ENCODE measurements at regions not wholly inside any gene's neighbourhood (a gene's known extent, or its start where the extent isn't known, plus 50 kb on each side); places are given as distances from the start of the nearest gene placed in this dataset.

DNA sequence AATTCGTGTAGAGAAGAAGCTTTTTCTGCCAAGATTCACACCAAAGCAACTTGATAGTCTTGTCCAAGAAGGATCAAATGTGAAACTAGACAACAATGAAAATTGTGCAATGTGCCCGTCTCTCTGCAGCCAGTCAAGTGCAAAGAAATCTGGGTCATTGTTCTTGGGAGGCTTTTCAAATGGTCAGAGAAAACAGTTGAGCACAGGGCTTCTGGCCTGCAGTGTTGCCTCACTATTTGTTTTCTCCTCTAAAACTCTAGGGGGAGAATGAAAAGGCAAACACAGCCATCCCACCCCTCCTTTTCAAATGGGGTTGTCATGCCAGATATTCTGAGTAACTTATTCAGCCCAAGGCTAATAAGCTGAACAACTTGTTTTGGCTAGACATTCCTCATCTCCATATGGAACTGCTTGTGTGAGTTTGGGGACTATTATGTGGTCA, 417.6 kb upstream of the CDIN1 start:
- TF ChIP-seq POLR2AphosphoS5 (IDR thresholded peaks at IDR 0.05), result no peak
- TF ChIP-seq, protein P1, sequence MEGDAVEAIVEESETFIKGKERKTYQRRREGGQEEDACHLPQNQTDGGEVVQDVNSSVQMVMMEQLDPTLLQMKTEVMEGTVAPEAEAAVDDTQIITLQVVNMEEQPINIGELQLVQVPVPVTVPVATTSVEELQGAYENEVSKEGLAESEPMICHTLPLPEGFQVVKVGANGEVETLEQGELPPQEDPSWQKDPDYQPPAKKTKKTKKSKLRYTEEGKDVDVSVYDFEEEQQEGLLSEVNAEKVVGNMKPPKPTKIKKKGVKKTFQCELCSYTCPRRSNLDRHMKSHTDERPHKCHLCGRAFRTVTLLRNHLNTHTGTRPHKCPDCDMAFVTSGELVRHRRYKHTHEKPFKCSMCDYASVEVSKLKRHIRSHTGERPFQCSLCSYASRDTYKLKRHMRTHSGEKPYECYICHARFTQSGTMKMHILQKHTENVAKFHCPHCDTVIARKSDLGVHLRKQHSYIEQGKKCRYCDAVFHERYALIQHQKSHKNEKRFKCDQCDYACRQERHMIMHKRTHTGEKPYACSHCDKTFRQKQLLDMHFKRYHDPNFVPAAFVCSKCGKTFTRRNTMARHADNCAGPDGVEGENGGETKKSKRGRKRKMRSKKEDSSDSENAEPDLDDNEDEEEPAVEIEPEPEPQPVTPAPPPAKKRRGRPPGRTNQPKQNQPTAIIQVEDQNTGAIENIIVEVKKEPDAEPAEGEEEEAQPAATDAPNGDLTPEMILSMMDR (IDR thresholded peaks at IDR 0.05), result no peak
